ENCODE measurements at regions not wholly inside any gene's neighbourhood (a gene's known extent, or its start where the extent isn't known, plus 50 kb on each side); places are given as distances from the start of the nearest gene placed in this dataset.

DNA sequence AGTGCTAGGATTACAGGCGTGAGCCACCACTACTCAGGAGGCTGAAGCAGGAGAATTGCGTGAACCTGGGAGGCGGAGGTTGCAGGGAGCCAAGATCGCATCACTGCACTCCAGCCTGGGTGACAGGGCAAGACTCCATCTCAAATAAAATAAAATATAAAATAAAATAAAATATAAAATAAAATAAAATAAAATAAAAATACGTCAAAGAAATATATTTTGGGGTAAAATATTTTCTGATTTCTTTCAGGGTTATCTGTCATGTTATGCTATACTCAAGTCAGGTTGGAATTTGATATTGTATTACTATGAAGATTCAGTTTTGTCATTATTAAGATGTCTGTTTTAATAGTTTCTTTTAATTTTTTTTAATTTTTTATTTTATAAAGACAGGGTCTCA, 99.4 kb upstream of the GHITM start:
- DNase-seq (ENCODE audit: low read depth in 2 of 2) = no peak

- no peak for DNase-seq (ENCODE audit: low read depth in 2 of 2)
Measured at GRCh38 chr10:84047258-84048010, 91.9 kb upstream of the GHITM start.

DNA sequence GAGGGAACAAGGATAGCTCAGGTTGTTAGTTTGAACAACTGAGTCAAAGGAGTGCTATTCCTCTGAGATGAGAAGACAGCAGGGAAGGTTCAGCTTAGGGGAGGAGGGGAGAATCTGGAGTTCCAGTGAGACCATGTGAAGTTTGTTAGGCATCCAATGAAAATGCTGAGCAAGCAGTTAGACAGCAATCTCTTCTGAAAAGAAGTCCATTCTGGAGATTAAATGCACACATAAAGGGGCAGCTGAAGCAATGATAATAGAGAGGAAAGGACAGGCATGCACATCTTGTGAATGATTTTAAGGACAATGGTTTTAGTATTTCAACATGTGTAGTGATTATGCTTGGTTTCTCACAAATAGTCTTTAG, 89.7 kb upstream of the GHITM start:
- no peak for DNase-seq (ENCODE audit: low read depth in 2 of 2)

DNA sequence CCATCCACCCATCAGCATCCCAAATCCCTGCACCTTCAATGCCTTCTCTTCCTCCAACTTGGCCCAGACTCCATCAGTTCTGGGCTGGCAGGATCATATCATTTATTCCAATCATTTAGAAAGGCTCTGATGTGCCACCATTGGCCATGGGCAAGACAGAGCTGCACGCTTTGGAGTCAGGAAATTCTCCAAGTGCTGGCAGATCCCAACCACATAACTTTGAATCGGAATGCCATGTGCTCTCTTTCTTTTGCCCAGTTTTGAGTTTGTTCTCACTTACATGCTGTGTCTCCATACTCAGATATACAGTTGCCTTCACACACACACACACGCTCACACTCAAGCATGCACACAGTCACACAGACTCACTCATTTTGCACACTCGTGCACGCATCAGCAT, 85.7 kb upstream of the GHITM start:
- DNase-seq (ENCODE audit: low read depth in 2 of 2) = no peak

DNA sequence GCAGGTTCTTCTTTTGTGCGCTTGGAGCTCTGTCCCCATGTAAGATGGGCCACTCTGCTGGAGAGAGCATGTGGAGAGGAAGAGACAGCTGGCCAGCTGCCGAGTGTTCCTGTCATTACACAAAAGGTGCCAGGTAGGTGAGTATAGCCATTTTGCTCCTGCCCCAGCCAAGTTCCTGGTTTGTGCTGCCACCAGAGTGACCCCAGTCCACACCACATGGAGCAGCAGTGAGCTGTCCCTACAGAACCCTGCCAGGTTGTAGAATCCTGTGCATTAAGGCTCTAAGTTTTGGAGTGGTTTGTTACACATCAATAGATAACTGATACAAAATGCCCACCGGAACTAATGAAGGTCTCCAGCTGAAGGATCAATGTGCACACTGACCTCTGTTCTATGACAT, 84.6 kb upstream of the GHITM start:
- DNase-seq (ENCODE audit: low read depth in 2 of 2) = no peak

DNA sequence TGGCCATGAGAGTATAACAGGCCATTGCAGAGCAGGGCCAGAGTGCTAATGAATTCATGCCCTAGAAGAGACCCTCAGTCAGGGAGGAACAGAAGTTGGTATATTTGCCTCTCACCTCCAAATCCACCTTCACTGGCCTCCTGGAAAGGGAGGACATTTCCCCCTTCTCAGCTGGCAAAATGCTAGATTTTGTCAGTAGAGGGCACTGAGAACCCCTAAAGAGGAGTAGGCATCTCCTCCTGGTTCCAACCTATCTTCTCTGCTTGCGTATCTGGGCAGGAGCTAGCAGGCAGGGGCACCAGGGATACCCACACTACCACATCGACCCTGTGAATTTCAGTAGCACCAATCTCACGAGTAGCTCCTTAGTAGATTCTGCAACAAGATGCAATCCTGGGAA, 79.8 kb upstream of the GHITM start:
- no peak for DNase-seq (ENCODE audit: low read depth in 2 of 2)

GRCh38 chr10:84063440-84063839, 75.9 kb upstream of the GHITM start:
- DNase-seq (ENCODE audit: low read depth in 2 of 2) = no peak

DNA sequence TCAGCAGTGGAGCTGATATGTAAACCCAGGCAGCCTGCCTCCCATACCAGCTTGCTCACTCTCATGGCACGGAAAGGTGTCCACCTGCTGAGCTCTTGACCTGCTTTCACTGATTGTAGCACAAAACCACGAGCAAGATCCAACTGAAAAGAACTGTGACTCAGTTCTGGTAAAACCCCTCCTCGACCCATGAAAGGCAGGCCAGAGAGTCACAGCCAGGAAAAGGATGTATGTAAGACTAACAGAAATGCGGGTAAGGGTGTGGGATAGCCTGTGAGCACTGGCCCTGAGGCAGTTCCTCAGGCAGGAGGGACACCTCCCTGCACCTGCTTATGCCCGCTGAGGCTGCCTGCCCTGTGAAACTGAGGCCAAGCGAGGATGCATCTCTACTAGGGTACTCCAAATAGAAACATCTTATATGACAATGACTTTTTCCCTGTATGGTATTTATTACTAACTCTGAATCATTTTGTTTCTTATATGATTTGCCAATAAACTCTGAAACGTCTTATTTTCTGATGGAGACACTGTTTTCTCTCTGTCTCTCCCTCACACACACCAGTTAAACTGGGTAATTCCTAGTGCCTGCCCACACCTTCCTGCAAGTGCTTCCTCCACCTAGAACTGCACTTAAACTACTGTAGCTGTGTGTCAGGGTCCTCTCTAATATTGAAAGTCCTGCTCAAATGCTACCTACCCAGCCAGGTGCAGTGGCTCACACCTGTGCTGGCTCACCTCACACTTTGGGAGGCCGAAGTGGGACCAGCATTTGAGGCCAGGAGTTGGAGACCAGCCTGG, 73.3 kb upstream of the GHITM start:
- no peak for DNase-seq (ENCODE audit: low read depth in 2 of 2)

DNA sequence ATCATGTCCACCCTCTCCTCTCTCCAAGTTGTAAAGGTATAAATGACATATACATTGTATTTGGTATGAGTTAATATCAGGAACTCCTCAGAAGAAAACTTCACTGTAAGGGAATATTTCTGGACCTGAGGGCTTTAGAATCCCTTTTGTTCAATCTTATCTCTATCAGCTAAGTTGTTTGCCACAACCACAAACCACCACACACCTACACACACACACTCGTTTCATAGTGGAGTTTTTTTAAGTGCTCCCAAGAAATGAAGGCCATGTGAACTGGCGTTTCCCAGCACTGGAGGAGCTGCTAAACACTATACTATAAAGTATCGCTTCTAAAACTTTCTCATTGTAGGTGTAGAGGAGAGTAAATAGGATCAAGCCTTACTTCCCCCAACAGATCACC, 64.8 kb upstream of the GHITM start:
- DNase-seq (ENCODE audit: low read depth in 2 of 2) = no peak

- DNase-seq (ENCODE audit: low read depth in 2 of 2) = no peak
Measured at GRCh38 chr10:84075226-84076046, 63.9 kb upstream of the GHITM start.

- DNase-seq (ENCODE audit: low read depth in 2 of 2) = no peak
Measured at GRCh38 chr10:84076047-84076388, 63.3 kb upstream of the GHITM start.

DNA sequence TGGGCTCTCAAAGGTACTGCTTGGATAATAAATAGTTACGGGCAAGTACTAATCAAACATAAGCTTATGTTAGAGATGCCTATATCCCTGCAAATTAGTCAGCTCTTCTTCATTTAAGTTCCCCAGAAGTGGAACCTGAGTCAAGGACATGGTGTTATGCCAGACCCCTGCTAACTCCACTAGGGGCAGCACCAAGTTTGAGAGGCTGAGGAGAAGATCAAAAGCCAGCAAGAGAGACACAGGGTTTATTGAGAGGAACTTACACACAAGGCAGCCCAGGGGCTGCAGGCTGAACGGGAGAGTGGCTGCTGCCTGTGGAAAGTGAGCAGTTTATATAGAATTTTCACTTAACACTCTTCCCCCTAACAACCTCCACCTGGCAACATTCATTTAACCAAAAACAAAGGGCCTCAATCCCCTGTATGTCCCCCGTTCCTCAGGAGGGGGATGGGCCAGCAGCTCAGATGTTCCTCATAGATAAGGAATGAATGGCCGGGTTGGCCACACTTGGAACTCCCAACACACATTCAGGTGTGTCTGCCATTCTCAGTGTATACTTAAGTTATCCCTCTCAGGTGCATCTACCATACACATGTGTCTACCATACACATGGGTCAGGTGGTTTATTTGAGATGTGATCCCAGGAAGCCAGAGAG, 62.6 kb upstream of the GHITM start:
- no peak for DNase-seq (ENCODE audit: low read depth in 2 of 2)

- no peak for DNase-seq (ENCODE audit: low read depth in 2 of 2)
Measured at GRCh38 chr10:84077768-84078167, 61.5 kb upstream of the GHITM start.

- no peak for DNase-seq (ENCODE audit: low read depth in 2 of 2)
Measured at GRCh38 chr10:84078771-84079170, 60.5 kb upstream of the GHITM start.

GRCh38 chr10:84084342-84084741, 55.0 kb upstream of the GHITM start:
- DNase-seq (ENCODE audit: low read depth in 2 of 2) = no peak

- no peak for DNase-seq (ENCODE audit: low read depth in 2 of 2)
Measured at GRCh38 chr10:84087202-84087601, 52.1 kb upstream of the GHITM start.

GRCh38 chr10:84088626-84089025, 50.7 kb upstream of the GHITM start:
- no peak for DNase-seq (ENCODE audit: low read depth in 2 of 2)

DNA sequence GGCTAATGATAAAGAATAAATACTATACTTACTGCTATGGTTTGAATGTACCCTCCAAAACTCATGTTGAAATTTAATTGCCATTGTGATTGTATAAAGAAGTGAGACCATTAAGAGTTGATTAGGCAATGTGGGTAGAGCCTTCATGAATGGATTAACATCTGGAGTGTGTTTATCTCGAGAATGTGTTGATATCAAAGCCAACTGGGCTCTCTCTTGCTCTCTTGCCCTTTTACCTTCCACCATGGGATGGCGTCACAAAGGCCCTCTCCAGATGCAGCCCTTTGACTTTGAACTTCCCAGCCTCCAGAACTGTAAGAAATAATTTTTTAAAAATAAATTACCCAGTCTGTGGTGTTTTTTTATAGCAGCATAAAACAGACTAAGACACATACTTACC, 50.1 kb upstream of the GHITM start:
- DNase-seq (ENCODE audit: low read depth in 2 of 2) = no peak
